Neural crest cell (in vitro differentiated cells): ENCODE measurements at regions not wholly inside any gene's neighbourhood (a gene's known extent, or its start where the extent isn't known, plus 50 kb on each side); places are given as distances from the start of the nearest gene placed in this dataset.

Source experiments
- DNase-seq: peaks from one replicate; pipeline ENCODE4 v3.0.0; 2021; ENCODE audit warnings: low read depth, mixed read lengths, low spot score
- H3K27ac Mint-ChIP-seq: one replicate; pipeline ENCODE4 v1.8.0; 2021; ENCODE audit warnings: mild to moderate bottlenecking, mixed read lengths; ENCODE audit not compliant: unreplicated experiment
- H3K27me3 Mint-ChIP-seq: 2 replicates; pipeline ENCODE4 v1.8.0; 2021; ENCODE audit warnings: low read depth, mild to moderate bottlenecking, mixed read lengths
- H3K36me3 Mint-ChIP-seq: 2 replicates; pipeline ENCODE4 v1.8.0; 2021; ENCODE audit warnings: low read depth, mild to moderate bottlenecking, mixed read lengths
- H3K4me1 Mint-ChIP-seq: 2 replicates; pipeline ENCODE4 v1.8.0; 2021; ENCODE audit warnings: mixed read lengths
- H3K4me3 Mint-ChIP-seq: one replicate; pipeline ENCODE4 v1.8.0; 2021; ENCODE audit warnings: mild to moderate bottlenecking, mixed read lengths
- H3K9me3 Mint-ChIP-seq: 2 replicates; pipeline ENCODE4 v1.8.0; 2021; ENCODE audit warnings: mixed read lengths
- CTCF ChIP-seq: fragments of 200-600 bp; sonication (generic); conservative IDR thresholded peaks from 2 replicates; pipeline ENCODE4 v1.5.0; 2021; ENCODE audit warnings: antibody characterized with exemption, mild to moderate bottlenecking

GRCh38 chr6:147057188-147057587, 147.0 kb upstream of the STXBP5 start:
- no peak overlapping the region for H3K27ac Mint-ChIP-seq

GRCh38 chr6:147057705-147058342, 146.4 kb upstream of the STXBP5 start:
- Mint-ChIP-seq H3K27me3 (no peaks in the 10 kb centered on the region), H3K9me3 (no peaks in the 10 kb centered on the region), H3K27ac (no peak overlapping the region), H3K36me3 (no peaks in the 10 kb centered on the region), H3K4me1 (no peaks in the 10 kb centered on the region), H3K4me3 (no peak overlapping the region)
- no peak for DNase-seq
- TF ChIP-seq CTCF: no peak

More at GRCh38 chr6:147057188-147057587, 147.0 kb upstream of the STXBP5 start:
- no peak for DNase-seq
- no peak for TF ChIP-seq CTCF
- H3K4me1 Mint-ChIP-seq: no peaks in the 10 kb centered on the region
- no peak overlapping the region for H3K4me3 Mint-ChIP-seq
- no peaks in the 10 kb centered on the region for H3K9me3 Mint-ChIP-seq
- no peaks in the 10 kb centered on the region for H3K27me3 Mint-ChIP-seq
- no peaks in the 10 kb centered on the region for H3K36me3 Mint-ChIP-seq

- Mint-ChIP-seq H3K36me3 (no peaks in the 10 kb centered on the region), H3K4me1 (no peaks in the 10 kb centered on the region), H3K4me3 (no peak overlapping the region), H3K27ac (no peak overlapping the region), H3K9me3 (no peaks in the 10 kb centered on the region), H3K27me3 (no peaks in the 10 kb centered on the region)
- no peak for TF ChIP-seq CTCF
- DNase-seq: no peak
Observed at GRCh38 chr6:147058786-147059385, 145.3 kb upstream of the STXBP5 start.

- H3K4me3 Mint-ChIP-seq: no peak overlapping the region
- DNase-seq: no peak
- H3K36me3 Mint-ChIP-seq: no peaks in the 10 kb centered on the region
- no peak overlapping the region for H3K27ac Mint-ChIP-seq
- no peak for TF ChIP-seq CTCF
- no peaks in the 10 kb centered on the region for H3K27me3 Mint-ChIP-seq
- no peaks in the 10 kb centered on the region for H3K4me1 Mint-ChIP-seq
- peaks cover under 1% of the 10 kb centered on the region for H3K9me3 Mint-ChIP-seq
Observed at GRCh38 chr6:147060636-147061035, 143.6 kb upstream of the STXBP5 start.

GRCh38 chr6:147061252-147061651, 143.0 kb upstream of the STXBP5 start:
- DNase-seq: no peak
- no peak for TF ChIP-seq CTCF
- Mint-ChIP-seq H3K27me3 (no peaks in the 10 kb centered on the region), H3K4me3 (no peak overlapping the region), H3K36me3 (no peaks in the 10 kb centered on the region), H3K27ac (no peak overlapping the region), H3K9me3 (peaks cover 2% of the 10 kb centered on the region), H3K4me1 (no peaks in the 10 kb centered on the region)
